ENCODE measurements at regions not wholly inside any gene's neighbourhood (a gene's known extent, or its start where the extent isn't known, plus 50 kb on each side); places are given as distances from the start of the nearest gene placed in this dataset.

GRCh38 chr7:135827391-135827790, 78.8 kb upstream of the FAM180A start:
- no peak for DNase-seq

GRCh38 chr7:135825406-135825805, 76.8 kb upstream of the FAM180A start:
- no peak for DNase-seq

- DNase-seq = no peak
Measured at GRCh38 chr7:135822376-135822775, 73.8 kb upstream of the FAM180A start.

GRCh38 chr7:135817583-135817982, 69.0 kb upstream of the FAM180A start:
- no peak for DNase-seq

- no peak for DNase-seq
Measured at GRCh38 chr7:135815033-135815432, 66.4 kb upstream of the FAM180A start.

- DNase-seq = no peak
Measured at GRCh38 chr7:135812148-135812547, 63.5 kb upstream of the FAM180A start.

- DNase-seq = no peak
Measured at GRCh38 chr7:135811506-135811905, 62.9 kb upstream of the FAM180A start.

GRCh38 chr7:135808206-135808605, 59.6 kb upstream of the FAM180A start:
- no peak for DNase-seq

- no peak for DNase-seq
Measured at GRCh38 chr7:135803143-135803542, 54.5 kb upstream of the FAM180A start.

- DNase-seq = no peak
Measured at GRCh38 chr7:135802697-135803096, 54.1 kb upstream of the FAM180A start.

- peak; percentile 96 for DNase-seq
Measured at GRCh38 chr7:135801877-135802276, 53.3 kb upstream of the FAM180A start.

- peak; percentile 85 for DNase-seq
Measured at GRCh38 chr7:135801045-135801693, 52.6 kb upstream of the FAM180A start.

DNA sequence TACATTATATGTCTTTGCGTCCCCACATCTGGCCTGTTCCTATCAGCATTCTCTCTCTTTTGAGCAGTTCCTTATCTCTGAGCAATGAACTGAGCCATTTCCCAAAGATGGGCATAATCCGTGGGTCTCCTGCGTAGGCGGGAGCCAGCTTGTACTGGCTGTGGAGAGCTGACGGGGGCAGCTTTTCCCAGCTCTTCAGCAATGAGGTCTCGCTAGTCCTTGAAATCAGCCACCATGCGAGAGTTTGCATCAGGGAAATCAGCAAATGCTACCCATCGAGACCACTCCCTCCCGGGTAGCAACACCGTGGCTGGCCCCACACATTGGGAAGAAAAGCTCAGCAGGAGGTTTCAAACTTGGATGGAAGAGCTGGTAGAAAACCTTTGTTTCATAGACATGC, 51.9 kb upstream of the FAM180A start:
- DNase-seq = peak; percentile 26

GRCh38 chr7:135799881-135800280, 51.3 kb upstream of the FAM180A start:
- DNase-seq = no peak

Data from NCI-H345 (cell line).